Cardiac muscle cell (in vitro differentiated cells and primary cell): ENCODE measurements at regions not wholly inside any gene's neighbourhood (a gene's known extent, or its start where the extent isn't known, plus 50 kb on each side); places are given as distances from the start of the nearest gene placed in this dataset.
A peak's percentile ranks its signal among the peaks of the same experiment; 100 is the strongest.

Source experiments
- DNase-seq, 2 donors: peaks; one replicate each; pipeline versions ENCODE4 v3.0.0 to v3.0.0-alpha.2; 2010 to 2017; ENCODE audit warnings: low read depth in 1 of 2, low spot score in 1 of 2
- H3K27ac ChIP-seq: fragments of 200-600 bp; sonication (generic); 2 replicates; pipeline ENCODE4 v1.5.1; 2016
- H3K27me3 ChIP-seq: fragments of 200-600 bp; sonication (generic); 2 replicates; pipeline ENCODE4 v1.6.0; 2016; ENCODE audit warnings: control low read depth
- H3K36me3 ChIP-seq: fragments of 200-600 bp; sonication (generic); 2 replicates; pipeline ENCODE4 v1.5.1; 2016; ENCODE audit warnings: control low read depth
- H3K4me1 ChIP-seq: fragments of 200-600 bp; sonication (generic); 2 replicates; pipeline ENCODE4 v1.8.1; 2017; ENCODE audit warnings: low read depth, mild to moderate bottlenecking, mixed run types
- H3K4me3 ChIP-seq: fragments of 200-600 bp; sonication (generic); 2 replicates; pipeline ENCODE4 v1.5.1; 2016; ENCODE audit warnings: mild to moderate bottlenecking
- H3K9me3 ChIP-seq: fragments of 200-600 bp; sonication (generic); 2 replicates; pipeline ENCODE4 v1.5.1; 2017; ENCODE audit warnings: low read depth, mild to moderate bottlenecking, control low read depth
- TF ChIP-seq, protein P1 (sequence below): IDR thresholded peaks from 2 replicates; pipeline ENCODE4 v1.5.1; 2012; ENCODE audit warnings: low read depth, mild to moderate bottlenecking, low read length

DNA sequence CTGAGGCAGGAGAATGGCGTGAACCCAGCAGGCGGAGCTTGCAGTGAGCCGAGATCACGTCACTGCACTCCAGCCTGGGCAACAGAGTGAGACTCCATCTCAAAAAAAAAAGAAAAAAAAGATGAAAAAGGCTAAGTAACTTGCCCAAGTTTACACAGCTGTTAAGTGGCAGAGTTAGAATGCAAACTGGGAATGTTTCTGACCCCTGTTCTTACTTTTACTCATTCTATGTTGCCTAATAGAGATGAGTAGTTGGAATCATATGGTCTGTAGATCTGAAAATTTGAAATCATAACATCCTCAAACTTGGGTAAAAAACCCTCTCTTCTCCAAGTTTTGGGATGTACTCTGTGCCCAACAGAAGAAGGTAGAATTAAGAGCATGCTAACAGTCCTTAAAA, 235.8 kb upstream of the RFC3 start:
- Histone ChIP-seq H3K36me3 (no peaks in the 10 kb centered on the region), H3K4me3 (no peak overlapping the region), H3K27me3 (no peaks in the 10 kb centered on the region), H3K4me1 (peaks cover 1% of the 10 kb centered on the region), H3K9me3 (no peaks in the 10 kb centered on the region), H3K27ac (no peak overlapping the region)
- TF ChIP-seq, protein P1, sequence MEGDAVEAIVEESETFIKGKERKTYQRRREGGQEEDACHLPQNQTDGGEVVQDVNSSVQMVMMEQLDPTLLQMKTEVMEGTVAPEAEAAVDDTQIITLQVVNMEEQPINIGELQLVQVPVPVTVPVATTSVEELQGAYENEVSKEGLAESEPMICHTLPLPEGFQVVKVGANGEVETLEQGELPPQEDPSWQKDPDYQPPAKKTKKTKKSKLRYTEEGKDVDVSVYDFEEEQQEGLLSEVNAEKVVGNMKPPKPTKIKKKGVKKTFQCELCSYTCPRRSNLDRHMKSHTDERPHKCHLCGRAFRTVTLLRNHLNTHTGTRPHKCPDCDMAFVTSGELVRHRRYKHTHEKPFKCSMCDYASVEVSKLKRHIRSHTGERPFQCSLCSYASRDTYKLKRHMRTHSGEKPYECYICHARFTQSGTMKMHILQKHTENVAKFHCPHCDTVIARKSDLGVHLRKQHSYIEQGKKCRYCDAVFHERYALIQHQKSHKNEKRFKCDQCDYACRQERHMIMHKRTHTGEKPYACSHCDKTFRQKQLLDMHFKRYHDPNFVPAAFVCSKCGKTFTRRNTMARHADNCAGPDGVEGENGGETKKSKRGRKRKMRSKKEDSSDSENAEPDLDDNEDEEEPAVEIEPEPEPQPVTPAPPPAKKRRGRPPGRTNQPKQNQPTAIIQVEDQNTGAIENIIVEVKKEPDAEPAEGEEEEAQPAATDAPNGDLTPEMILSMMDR: no peak
- peak in 1 of 2 donors; percentile 12 for DNase-seq

DNA sequence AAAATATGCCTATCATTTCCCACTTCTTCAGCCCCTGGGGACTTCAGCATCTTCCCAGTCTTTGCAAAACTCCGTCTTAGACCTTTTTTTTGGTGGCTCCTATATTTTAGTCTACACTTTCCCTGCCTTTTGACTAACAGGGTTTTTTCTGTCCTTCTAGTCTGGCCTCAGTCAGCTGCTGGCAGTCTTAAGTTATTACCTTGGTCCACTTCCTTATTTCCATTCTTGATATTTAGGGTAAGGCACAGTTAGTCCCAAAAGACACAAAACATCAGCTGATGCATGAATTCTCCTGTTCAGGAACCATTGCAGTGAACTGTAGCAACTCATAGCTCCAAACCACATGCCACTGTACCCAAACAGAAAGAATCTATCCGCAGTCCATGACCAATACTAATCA, 234.6 kb upstream of the RFC3 start:
- Histone ChIP-seq H3K4me1 (no peaks in the 10 kb centered on the region), H3K4me3 (no peak overlapping the region), H3K9me3 (no peaks in the 10 kb centered on the region), H3K27me3 (no peaks in the 10 kb centered on the region), H3K36me3 (no peaks in the 10 kb centered on the region), H3K27ac (no peak overlapping the region)
- TF ChIP-seq, protein P1: no peak
- no peak for DNase-seq

DNA sequence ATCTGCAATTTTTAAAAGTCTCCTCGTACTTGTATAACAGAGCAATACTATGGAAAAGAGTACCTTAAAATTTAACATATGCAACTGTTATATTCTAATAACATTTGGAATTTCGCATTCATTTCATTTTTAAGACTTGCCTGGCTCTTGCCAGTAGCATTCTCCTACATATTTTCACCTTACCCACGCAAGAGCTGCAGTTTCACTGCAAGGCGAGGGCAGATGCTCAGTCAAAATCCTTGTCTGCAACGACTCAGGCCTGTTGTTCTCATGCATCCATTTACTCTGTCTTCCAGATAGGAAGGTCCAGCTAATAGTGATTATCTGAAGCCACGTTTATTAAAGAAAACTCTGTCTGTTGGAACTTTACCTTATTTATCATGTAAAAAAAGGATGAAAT, 227.0 kb upstream of the RFC3 start:
- DNase-seq: no peak
- Histone ChIP-seq H3K4me3 (no peak overlapping the region), H3K4me1 (no peaks in the 10 kb centered on the region), H3K36me3 (no peaks in the 10 kb centered on the region), H3K27me3 (no peaks in the 10 kb centered on the region), H3K27ac (no peak overlapping the region), H3K9me3 (no peaks in the 10 kb centered on the region)
- TF ChIP-seq, protein P1: no peak

DNA sequence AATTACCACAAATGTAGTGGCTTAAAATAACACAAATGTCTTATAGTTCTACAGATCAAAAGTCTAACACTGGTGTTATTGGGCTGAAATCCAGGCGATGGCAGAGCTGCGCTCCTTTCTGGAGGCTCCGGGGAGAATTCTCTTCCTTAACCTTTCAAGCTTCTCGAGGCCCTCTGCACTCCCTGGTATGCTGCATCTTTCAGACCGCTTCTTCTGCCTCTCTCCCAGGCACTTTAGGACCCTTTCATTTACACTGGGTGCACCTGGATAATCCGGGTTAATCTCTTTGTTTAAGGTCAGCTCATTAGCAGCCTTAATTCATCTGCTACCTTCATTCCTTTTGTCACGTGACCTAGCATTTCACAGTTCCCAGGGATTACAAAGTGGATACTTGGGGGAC, 211.3 kb upstream of the RFC3 start:
- Histone ChIP-seq H3K4me1 (no peaks in the 10 kb centered on the region), H3K9me3 (no peaks in the 10 kb centered on the region)
- TF ChIP-seq, protein P1: peak; percentile 14

DNA sequence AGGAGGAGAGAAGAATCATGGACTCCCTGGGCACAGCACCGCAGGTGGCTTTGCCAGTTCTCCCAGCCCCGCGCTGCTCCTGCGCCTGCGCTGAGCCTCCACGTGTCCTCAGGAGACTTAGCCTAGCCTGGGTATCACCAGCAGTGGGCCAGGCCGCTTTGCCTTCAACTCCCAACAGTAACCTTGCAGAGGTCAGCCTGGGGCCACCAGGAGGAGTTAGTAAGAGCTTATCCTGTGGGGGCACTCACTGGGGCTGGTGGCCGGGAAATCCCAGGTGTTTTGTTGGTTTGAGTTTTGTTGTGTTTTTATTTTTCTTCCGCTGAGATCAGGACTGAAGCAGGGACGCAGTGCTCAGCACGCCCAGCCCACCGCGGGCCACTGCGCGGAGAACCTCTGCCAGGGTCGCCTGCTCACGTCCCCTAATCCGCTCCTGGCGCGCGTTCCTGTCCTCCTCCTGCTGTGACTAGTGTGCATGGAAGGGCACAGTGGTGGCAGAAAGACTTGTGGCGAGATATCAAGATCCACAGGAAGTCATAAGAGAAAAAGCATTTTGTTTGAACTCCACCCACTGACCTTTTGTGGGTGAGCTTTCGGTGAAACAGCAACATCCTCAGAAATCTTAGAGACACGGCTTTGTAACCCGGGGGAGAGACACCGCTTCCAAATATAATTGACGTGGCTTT, 207.4 kb upstream of the RFC3 start:
- H3K27ac ChIP-seq: no peak overlapping the region
- TF ChIP-seq, protein P1: peak; percentile 6
- peak in 1 of 2 donors; percentile 35 for DNase-seq
- H3K36me3 ChIP-seq: no peaks in the 10 kb centered on the region
- peaks cover 4% of the 10 kb centered on the region for H3K4me1 ChIP-seq
- H3K9me3 ChIP-seq: no peaks in the 10 kb centered on the region
- no peaks in the 10 kb centered on the region for H3K27me3 ChIP-seq
- H3K4me3 ChIP-seq: no peak overlapping the region

More for the DNA sequence above, 211.3 kb upstream of the RFC3 start:
- H3K36me3 ChIP-seq: no peaks in the 10 kb centered on the region
- no peak overlapping the region for H3K27ac ChIP-seq
- no peaks in the 10 kb centered on the region for H3K27me3 ChIP-seq
- no peak overlapping the region for H3K4me3 ChIP-seq
- peak; percentile 18 to 38 for DNase-seq
